PC-3 (cell line): ENCODE measurements at regions not wholly inside any gene's neighbourhood (a gene's known extent, or its start where the extent isn't known, plus 50 kb on each side); places are given as distances from the start of the nearest gene placed in this dataset.

Source experiments
- CTCF ChIP-seq: fragments of 300-600 bp; sonication (generic); conservative IDR thresholded peaks from 2 replicates; pipeline ENCODE4 v1.5.1; 2017; ENCODE audit warnings: antibody characterized with exemption, low read depth, mild to moderate bottlenecking, low read length
- EZH2 ChIP-seq: fragments of 300-600 bp; sonication (generic); IDR thresholded peaks from one replicate; pipeline ENCODE4 v1.6.1; 2017; ENCODE audit warnings: antibody characterized with exemption, mild to moderate bottlenecking, low read length; ENCODE audit not compliant: unreplicated experiment

GRCh38 chr5:96332535-96333366, 100.3 kb downstream of the PCSK1 start:
- TF ChIP-seq CTCF, result no peak
- TF ChIP-seq EZH2, result no peak
